Transverse colon (tissue), 4 donors: ENCODE measurements at regions not wholly inside any gene's neighbourhood (a gene's known extent, or its start where the extent isn't known, plus 50 kb on each side); places are given as distances from the start of the nearest gene placed in this dataset.
"Not testable (repeated sequence)": the region's sequence is repeated elsewhere in the genome, so short reads cannot be mapped to it uniquely, and the experiment has no call there.

ENCODE experiments used
- DNase-seq: peaks from one replicate; pipeline ENCODE4 v3.0.0-alpha.2; 2019
- H3K27ac ChIP-seq, 4 donors: fragments of 200-600 bp; sonication (generic); 2 replicates each; pipeline ENCODE4 v1.5.1; 2016 to 2018; ENCODE audit warnings: inconsistent platforms in 4 of 4
- H3K27me3 ChIP-seq: fragments of 200-600 bp; sonication (generic); 2 replicates; pipeline ENCODE4 v1.5.1; 2017; ENCODE audit warnings: inconsistent platforms
- H3K36me3 ChIP-seq, 4 donors: fragments of 200-600 bp; sonication (generic); 2 replicates each; pipeline ENCODE4 v1.5.1; 2017 to 2019; ENCODE audit warnings: inconsistent platforms in 4 of 4
- H3K4me1 ChIP-seq, 4 donors: fragments of 200-600 bp; sonication (generic); 2 replicates each; pipeline ENCODE4 v1.5.1; 2017 to 2020; ENCODE audit warnings: inconsistent platforms in 4 of 4
- H3K4me3 ChIP-seq, 4 donors: fragments of 200-600 bp; sonication (generic); 1 replicate in 1 of 4; 2 replicates in 3 of 4; pipeline versions ENCODE4 v1.5.1 to v1.6.1; 2017 to 2019; ENCODE audit warnings: inconsistent platforms in 4 of 4
- H3K9me3 ChIP-seq, 2 donors: fragments of 200-600 bp; sonication (generic); 2 replicates each; pipeline ENCODE4 v1.5.1; 2017 to 2019; ENCODE audit warnings: inconsistent platforms in 2 of 2
- EP300 ChIP-seq: sonication (generic); formaldehyde crosslinking; IDR thresholded peaks from one replicate; pipeline ENCODE4 v1.6.1; 2017; ENCODE audit warnings: antibody characterized with exemption, low read depth
- POLR2A ChIP-seq: fragments of 450-650 bp; IDR thresholded peaks from one replicate; pipeline ENCODE4 v1.6.1; 2016; ENCODE audit warnings: antibody characterized with exemption, mild to moderate bottlenecking, moderate library complexity
- POLR2AphosphoS5 ChIP-seq, 3 donors: sonication (generic); formaldehyde crosslinking; IDR thresholded peaks; one replicate each; pipeline ENCODE4 v1.6.1; 2016; ENCODE audit warnings: antibody characterized with exemption in 3 of 3
- WGBS, 2 donors: methylation state at CpG; one replicate each; pipeline ENCODE4 v1.1.5; 2018; ENCODE audit warnings: low coverage in 1 of 2; 5-methylcytosine and 5-hydroxymethylcytosine counted together
- in situ Hi-C, 4 donors: fragments of 200-750 bp; cut with MboI; loops; one replicate each; pipeline versions ENCODE4 v1.15.0 to v1.15.1; 2017; ENCODE audit warnings: low sequenced_read_pairs in 3 of 4, low pct_ligation_motif_present in 1 of 4, low pct_unique_long_range_greater_than_20kb in 1 of 4
- intact Hi-C: fragments of 100-400 bp; cut with DNase I; formaldehyde crosslinking; loops from one replicate; pipeline ENCODE4 v1.15.1; 2023; ENCODE audit warnings: low total_unique reads
- TF ChIP-seq, protein P1 (sequence below), 5 experiments: fragments of 200-600 bp in 3 of 5; fragments of 450-650 bp in 2 of 5; sonication (generic) in 3 of 5; IDR thresholded peaks; 1 replicate in 2 of 5; 2 replicates in 3 of 5; pipeline ENCODE4 v1.5.1; 2016 to 2017; ENCODE audit warnings: antibody characterized with exemption in 5 of 5, inconsistent platforms in 3 of 5, mild to moderate bottlenecking in 2 of 5, moderate library complexity in 1 of 5

DNA sequence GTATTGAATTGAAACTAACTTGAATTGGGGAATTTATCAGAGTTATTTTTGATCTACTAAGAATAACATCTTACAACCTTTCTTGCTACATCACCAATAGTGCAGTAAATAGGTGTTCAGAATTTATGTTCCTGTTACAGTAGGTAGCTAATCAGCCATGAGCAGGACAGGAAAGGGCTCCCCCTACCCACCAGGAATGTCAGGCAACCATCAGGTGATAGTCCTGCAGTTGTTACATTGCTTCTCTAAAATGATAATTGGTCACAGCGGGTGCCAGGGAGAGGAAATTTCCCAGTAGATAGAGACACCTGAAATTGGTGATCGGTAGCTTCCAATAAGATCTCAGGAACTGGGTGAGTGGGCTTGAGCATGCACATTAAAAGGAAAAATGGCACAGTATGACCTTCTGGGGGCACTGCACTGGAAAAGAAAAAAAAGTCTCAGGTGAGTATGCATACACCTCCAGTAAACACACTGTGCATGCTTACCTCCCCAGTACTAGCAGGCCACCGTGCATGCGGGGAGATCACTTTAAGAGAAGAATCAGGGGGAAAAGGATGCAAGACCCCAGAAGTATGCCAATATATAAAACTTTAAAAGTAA lies 1092.0 kb upstream of the LRRTM1 start:
- no peak overlapping the region for H3K4me3 ChIP-seq
- intact Hi-C loops (no loop called here), in situ Hi-C loops (no loop called here)
- no peaks in the 10 kb centered on the region for H3K4me1 ChIP-seq
- H3K36me3 ChIP-seq, result no peaks in the 10 kb centered on the region
- H3K27ac ChIP-seq, result no peak overlapping the region
- no peak for TF ChIP-seq EP300
- no peak for TF ChIP-seq POLR2A
- TF ChIP-seq, protein P1, sequence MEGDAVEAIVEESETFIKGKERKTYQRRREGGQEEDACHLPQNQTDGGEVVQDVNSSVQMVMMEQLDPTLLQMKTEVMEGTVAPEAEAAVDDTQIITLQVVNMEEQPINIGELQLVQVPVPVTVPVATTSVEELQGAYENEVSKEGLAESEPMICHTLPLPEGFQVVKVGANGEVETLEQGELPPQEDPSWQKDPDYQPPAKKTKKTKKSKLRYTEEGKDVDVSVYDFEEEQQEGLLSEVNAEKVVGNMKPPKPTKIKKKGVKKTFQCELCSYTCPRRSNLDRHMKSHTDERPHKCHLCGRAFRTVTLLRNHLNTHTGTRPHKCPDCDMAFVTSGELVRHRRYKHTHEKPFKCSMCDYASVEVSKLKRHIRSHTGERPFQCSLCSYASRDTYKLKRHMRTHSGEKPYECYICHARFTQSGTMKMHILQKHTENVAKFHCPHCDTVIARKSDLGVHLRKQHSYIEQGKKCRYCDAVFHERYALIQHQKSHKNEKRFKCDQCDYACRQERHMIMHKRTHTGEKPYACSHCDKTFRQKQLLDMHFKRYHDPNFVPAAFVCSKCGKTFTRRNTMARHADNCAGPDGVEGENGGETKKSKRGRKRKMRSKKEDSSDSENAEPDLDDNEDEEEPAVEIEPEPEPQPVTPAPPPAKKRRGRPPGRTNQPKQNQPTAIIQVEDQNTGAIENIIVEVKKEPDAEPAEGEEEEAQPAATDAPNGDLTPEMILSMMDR (IDR thresholded peaks at IDR 0.05), result no peak
- TF ChIP-seq POLR2AphosphoS5 (IDR thresholded peaks at IDR 0.05), result no peak
- H3K27me3 ChIP-seq, result no peaks in the 10 kb centered on the region
- H3K9me3 ChIP-seq, result no peaks in the 10 kb centered on the region
- WGBS, 2 donors, result 92 to 97% methylated on average over 4 of the region's 4 CpGs
- DNase-seq, result no peak

DNA sequence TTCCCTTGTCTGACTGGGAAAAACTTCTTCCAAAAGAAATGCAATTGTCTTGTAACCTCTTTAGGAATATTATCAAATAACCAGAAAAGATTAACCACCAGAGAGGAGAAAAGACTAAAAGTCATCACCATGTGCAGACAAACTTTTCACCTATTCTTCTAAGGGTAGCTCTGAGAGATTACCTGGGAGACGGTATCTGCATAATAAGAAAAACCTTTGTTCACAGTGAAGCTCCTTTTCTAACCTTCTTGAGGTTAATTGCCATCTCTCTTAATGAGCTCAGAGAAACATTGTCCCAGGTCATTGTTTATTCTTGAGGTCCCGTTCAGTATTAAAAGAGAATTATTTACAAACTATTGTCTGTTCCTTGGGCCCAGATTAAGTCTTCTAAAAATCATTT lies 1091.2 kb upstream of the LRRTM1 start:
- in situ Hi-C loops (no loop called here), intact Hi-C loops (no loop called here)
- WGBS, 2 donors, result 55 to 63% methylated on average over 2 of the region's 2 CpGs
- Histone ChIP-seq H3K27me3 (no peaks in the 10 kb centered on the region), H3K9me3 (no peaks in the 10 kb centered on the region), H3K36me3 (no peaks in the 10 kb centered on the region), H3K4me3 (no peak overlapping the region), H3K4me1 (no peaks in the 10 kb centered on the region), H3K27ac (no peak overlapping the region)
- TF ChIP-seq EP300 (no peak), POLR2AphosphoS5 (IDR thresholded peaks at IDR 0.05) (no peak), POLR2A (no peak)
- TF ChIP-seq, protein P1 (IDR thresholded peaks at IDR 0.05), result no peak
- DNase-seq, result no peak

DNA sequence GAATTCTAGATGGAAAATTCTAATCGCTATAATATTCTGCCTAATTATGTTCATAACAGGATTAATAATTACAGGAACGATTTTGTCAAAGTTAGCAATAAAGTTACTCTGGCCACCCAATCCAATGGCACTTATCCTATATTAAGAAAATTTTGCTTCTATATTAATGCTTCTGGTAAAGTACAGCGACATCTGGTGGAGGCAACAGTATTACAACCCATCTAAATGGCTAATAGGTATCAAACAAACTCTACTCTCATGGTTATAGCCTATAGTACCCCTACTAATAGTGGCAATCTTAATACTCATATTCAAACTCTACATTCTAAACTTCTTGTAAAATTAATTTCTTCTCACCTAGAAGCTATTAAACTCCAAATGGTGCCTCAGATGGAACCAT lies 1084.7 kb upstream of the LRRTM1 start:
- Histone ChIP-seq H3K36me3 (no peaks in the 10 kb centered on the region), H3K9me3 (peaks cover 0 to 7% of the 10 kb centered on the region in 2 donors), H3K4me3 (no peak overlapping the region), H3K27ac (no peak overlapping the region), H3K4me1 (no peaks in the 10 kb centered on the region), H3K27me3 (no peaks in the 10 kb centered on the region)
- TF ChIP-seq POLR2AphosphoS5 (IDR thresholded peaks at IDR 0.05) (no peak), EP300 (no peak), POLR2A (no peak)
- TF ChIP-seq, protein P1 (IDR thresholded peaks at IDR 0.05), result no peak
- in situ Hi-C loops (no loop called here), intact Hi-C loops (no loop called here)
- no peak for DNase-seq
- 64 to 73% methylated on average over 3 of the region's 3 CpGs for WGBS, 2 donors

DNA sequence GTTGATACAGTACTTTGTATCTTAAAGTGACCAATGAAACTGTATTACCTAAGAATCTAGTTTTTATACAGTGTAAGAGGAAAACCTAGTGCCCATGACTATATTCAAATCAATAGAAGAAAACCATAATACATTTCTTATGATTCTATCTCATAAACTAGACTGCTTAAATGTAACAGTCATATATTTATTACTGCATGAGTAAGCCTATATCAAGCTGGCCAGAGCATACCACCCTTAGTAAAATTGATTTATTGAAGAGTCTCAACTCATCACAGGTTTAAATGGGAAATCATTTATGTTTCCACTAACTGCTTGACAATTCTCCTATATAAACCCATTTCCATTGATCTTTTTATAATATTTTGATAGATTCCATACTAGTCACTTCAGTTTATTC lies 1059.2 kb upstream of the LRRTM1 start:
- no peaks in the 10 kb centered on the region for H3K27me3 ChIP-seq
- in situ Hi-C loops (no loop called here), intact Hi-C loops (no loop called here)
- H3K27ac ChIP-seq, result no peak overlapping the region
- H3K4me1 ChIP-seq, result no peaks in the 10 kb centered on the region
- DNase-seq, result no peak
- H3K9me3 ChIP-seq, result no peaks in the 10 kb centered on the region
- no peak for TF ChIP-seq EP300
- no peak for TF ChIP-seq POLR2A
- TF ChIP-seq POLR2AphosphoS5 (IDR thresholded peaks at IDR 0.05), result no peak
- TF ChIP-seq, protein P1 (IDR thresholded peaks at IDR 0.05), result no peak
- no peaks in the 10 kb centered on the region for H3K36me3 ChIP-seq
- no peak overlapping the region for H3K4me3 ChIP-seq

DNA sequence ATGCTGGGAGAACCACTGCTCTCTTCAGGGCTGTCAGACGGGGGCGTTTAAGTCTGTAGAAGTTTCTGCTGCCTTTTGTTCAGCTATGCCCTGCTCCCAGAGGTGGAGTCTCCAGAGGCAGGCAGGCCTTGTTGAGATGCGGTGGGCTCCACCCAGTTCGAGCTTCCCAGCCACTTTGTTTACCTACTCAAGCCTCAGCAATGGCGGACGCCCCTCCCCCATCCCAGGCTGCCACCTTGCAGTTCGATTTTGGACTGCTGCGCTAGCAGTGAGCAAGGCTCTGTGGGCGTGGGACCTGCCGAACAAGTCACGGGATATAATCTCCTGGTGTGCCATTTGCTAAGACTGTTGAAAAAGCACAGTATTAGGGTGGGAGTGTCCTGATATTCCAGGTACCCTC lies 1057.9 kb upstream of the LRRTM1 start:
- DNase-seq, intact Hi-C loops, H3K27me3 ChIP-seq, in situ Hi-C loops, H3K36me3 ChIP-seq, H3K4me1 ChIP-seq, H3K4me3 ChIP-seq, H3K9me3 ChIP-seq, H3K27ac ChIP-seq: not testable (repeated sequence)
- 88% methylated on average over 8 of the region's 11 CpGs; no CpG with 5 or more reads in 1 of the 2 donors for WGBS, 2 donors
